Breast epithelium (tissue), 4 donors: ENCODE measurements at regions not wholly inside any gene's neighbourhood (a gene's known extent, or its start where the extent isn't known, plus 50 kb on each side); places are given as distances from the start of the nearest gene placed in this dataset.

Source experiments
- DNase-seq, 2 donors: peaks; one replicate each; pipeline ENCODE4 v3.0.0-alpha.2; 2019; ENCODE audit warnings: low spot score in 2 of 2
- H3K27ac ChIP-seq, 2 donors: fragments of 200-600 bp; sonication (generic) in 1 of 2; one replicate each; pipeline ENCODE4 v1.5.1; 2016 to 2019; ENCODE audit warnings: mild to moderate bottlenecking in 1 of 2
- H3K27me3 ChIP-seq, 2 donors: fragments of 200-600 bp; sonication (generic) in 1 of 2; one replicate each; pipeline versions ENCODE4 v1.5.1 to v1.6.0; 2017 to 2019; ENCODE audit warnings: control low read depth in 1 of 2, mild to moderate bottlenecking in 1 of 2
- H3K36me3 ChIP-seq: fragments of 200-600 bp; one replicate; pipeline ENCODE4 v1.5.1; 2019
- H3K4me1 ChIP-seq, 2 donors: fragments of 200-600 bp; sonication (generic); one replicate each; pipeline ENCODE4 v1.5.1; 2016 to 2019; ENCODE audit warnings: control low read depth in 1 of 2
- H3K4me3 ChIP-seq, 3 donors: fragments of 200-600 bp; sonication (generic); 1 replicate in 2 of 3; 2 replicates in 1 of 3; pipeline ENCODE4 v1.5.1; 2016 to 2019; ENCODE audit warnings: mild to moderate bottlenecking in 3 of 3, moderate library complexity in 2 of 3
- H3K9me3 ChIP-seq, 2 donors: fragments of 200-600 bp; sonication (generic) in 1 of 2; one replicate each; pipeline ENCODE4 v1.5.1; 2016 to 2019; ENCODE audit warnings: control low read depth in 1 of 2
- POLR2A ChIP-seq: fragments of 450-650 bp; IDR thresholded peaks from one replicate; pipeline ENCODE4 v1.6.1; 2016; ENCODE audit warnings: antibody characterized with exemption, mild to moderate bottlenecking, moderate library complexity
- POLR2AphosphoS5 ChIP-seq, 3 donors: sonication (generic); formaldehyde crosslinking; IDR thresholded peaks; one replicate each; pipeline ENCODE4 v1.6.1; 2017; ENCODE audit warnings: antibody characterized with exemption in 3 of 3
- intact Hi-C: fragments of 100-400 bp; cut with DNase I; formaldehyde crosslinking; loops from one replicate; pipeline ENCODE4 v1.15.1; 2023; ENCODE audit warnings: low total_unique reads
- TF ChIP-seq, protein P1 (sequence below), 3 donors: fragments of 450-650 bp; IDR thresholded peaks; one replicate each; pipeline ENCODE4 v1.5.1; 2016 to 2017; ENCODE audit warnings: antibody characterized with exemption in 3 of 3, mild to moderate bottlenecking in 3 of 3, moderate library complexity in 3 of 3

DNA sequence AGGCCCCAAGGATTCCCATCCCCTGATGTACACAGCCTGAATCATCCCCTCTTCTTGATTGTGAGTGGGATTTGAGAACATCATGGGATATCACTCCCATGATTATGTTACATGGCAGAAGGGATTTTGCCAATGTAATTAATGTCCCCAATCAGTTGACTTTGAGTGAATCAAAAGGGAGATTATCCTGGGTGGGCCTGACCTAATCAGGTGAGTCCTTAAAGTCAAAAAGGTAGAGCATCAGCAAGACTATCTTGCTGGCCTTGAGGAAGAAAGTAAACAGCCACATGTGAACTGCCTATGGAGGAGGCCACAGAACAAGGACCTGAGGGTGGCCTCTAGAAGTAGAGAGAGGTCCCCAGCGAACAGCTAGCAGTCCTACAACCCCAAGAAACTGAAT, 203.1 kb upstream of the ATP6AP2 start:
- Histone ChIP-seq H3K36me3 (no peaks in the 10 kb centered on the region), H3K27ac (no peak overlapping the region), H3K27me3 (peaks cover 0 to 37% of the 10 kb centered on the region in 2 donors), H3K9me3 (peaks cover 0 to 8% of the 10 kb centered on the region in 2 donors), H3K4me3 (no peak overlapping the region), H3K4me1 (no peaks in the 10 kb centered on the region)
- DNase-seq = no peak
- intact Hi-C loops = no loop called here
- TF ChIP-seq POLR2A (no peak), POLR2AphosphoS5 (IDR thresholded peaks at IDR 0.05) (no peak)
- TF ChIP-seq, protein P1, sequence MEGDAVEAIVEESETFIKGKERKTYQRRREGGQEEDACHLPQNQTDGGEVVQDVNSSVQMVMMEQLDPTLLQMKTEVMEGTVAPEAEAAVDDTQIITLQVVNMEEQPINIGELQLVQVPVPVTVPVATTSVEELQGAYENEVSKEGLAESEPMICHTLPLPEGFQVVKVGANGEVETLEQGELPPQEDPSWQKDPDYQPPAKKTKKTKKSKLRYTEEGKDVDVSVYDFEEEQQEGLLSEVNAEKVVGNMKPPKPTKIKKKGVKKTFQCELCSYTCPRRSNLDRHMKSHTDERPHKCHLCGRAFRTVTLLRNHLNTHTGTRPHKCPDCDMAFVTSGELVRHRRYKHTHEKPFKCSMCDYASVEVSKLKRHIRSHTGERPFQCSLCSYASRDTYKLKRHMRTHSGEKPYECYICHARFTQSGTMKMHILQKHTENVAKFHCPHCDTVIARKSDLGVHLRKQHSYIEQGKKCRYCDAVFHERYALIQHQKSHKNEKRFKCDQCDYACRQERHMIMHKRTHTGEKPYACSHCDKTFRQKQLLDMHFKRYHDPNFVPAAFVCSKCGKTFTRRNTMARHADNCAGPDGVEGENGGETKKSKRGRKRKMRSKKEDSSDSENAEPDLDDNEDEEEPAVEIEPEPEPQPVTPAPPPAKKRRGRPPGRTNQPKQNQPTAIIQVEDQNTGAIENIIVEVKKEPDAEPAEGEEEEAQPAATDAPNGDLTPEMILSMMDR (IDR thresholded peaks at IDR 0.05) = no peak

DNA sequence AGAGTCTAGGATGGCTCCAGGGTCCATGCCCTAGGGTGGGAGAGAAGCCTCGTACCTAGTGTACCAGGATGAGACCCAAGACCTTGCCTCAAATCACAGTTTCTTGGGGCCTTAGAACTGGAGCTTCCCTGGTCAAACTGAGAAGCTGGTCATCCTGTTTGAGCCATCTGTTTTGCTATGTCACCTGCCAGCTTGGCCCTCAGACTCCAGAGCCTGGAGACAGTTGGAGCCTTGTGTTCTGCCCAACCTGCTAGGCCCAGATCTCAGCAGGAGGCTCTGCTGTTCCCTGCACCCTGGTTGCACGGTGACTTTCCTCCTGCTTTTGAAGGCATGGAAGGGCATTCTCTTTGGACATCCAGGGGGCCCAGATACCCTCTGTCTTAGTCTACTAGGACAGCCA, 206.3 kb upstream of the ATP6AP2 start:
- Histone ChIP-seq H3K27ac (no peak overlapping the region), H3K4me3 (no peak overlapping the region), H3K27me3 (peaks cover 0 to 47% of the 10 kb centered on the region in 2 donors), H3K36me3 (no peaks in the 10 kb centered on the region), H3K4me1 (no peaks in the 10 kb centered on the region), H3K9me3 (peaks cover 0 to 8% of the 10 kb centered on the region in 2 donors)
- TF ChIP-seq POLR2A = no peak
- TF ChIP-seq, protein P1 (IDR thresholded peaks at IDR 0.05) = no peak
- TF ChIP-seq POLR2AphosphoS5 (IDR thresholded peaks at IDR 0.05) = no peak
- no peak for DNase-seq
- intact Hi-C loops = no loop called here

DNA sequence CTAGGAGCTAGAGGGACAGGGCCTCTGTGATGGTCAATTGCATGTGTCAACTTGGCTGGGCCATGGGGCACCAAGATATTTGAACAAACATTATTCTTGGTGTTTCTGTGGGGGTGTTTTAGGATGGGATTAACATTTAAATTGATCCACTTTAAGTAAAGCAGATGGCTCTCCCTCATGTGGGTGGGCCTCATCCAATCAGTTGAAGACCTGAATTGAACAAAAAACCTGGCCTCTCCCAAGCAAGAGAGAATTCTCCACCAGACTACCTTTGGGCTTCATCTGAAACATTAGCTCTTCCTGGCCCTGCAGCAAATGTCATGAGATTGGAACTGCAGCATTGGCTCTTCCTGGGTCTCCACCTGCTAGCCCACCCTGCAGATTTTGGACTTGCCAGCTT, 207.1 kb upstream of the ATP6AP2 start:
- no peak for DNase-seq
- Histone ChIP-seq H3K4me3 (no peak overlapping the region), H3K27me3 (peaks cover 0 to 51% of the 10 kb centered on the region in 2 donors), H3K27ac (no peak overlapping the region), H3K9me3 (peaks cover 0 to 8% of the 10 kb centered on the region in 2 donors), H3K4me1 (no peaks in the 10 kb centered on the region), H3K36me3 (no peaks in the 10 kb centered on the region)
- TF ChIP-seq POLR2AphosphoS5 (IDR thresholded peaks at IDR 0.05) (no peak), POLR2A (no peak)
- TF ChIP-seq, protein P1 (IDR thresholded peaks at IDR 0.05) = no peak
- intact Hi-C loops = no loop called here

DNA sequence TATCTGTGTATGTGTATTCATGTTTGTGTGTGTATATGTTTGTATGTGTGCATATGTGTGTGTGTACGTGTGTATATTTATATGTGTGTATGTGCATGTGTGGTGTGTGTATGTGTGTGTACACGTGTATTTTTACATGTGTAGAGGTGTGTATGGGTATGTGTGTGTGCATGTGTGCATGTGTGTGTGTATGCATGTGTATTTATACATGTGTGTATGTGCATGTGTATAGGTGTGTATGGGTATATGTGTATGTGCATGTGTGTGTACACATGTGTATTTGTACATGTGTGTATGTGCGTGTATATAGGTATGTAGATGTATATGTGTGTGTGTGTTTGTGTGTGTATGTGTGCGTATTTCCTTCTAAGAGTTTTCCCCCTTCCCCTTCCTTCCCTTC, 207.7 kb upstream of the ATP6AP2 start:
- Histone ChIP-seq H3K27me3 (peaks cover 0 to 56% of the 10 kb centered on the region in 2 donors), H3K36me3 (no peaks in the 10 kb centered on the region), H3K4me3 (no peak overlapping the region), H3K9me3 (peaks cover 0 to 8% of the 10 kb centered on the region in 2 donors), H3K4me1 (no peaks in the 10 kb centered on the region), H3K27ac (no peak overlapping the region)
- no peak for DNase-seq
- intact Hi-C loops = no loop called here
- TF ChIP-seq POLR2A = no peak
- TF ChIP-seq, protein P1 (IDR thresholded peaks at IDR 0.05) = no peak
- no peak for TF ChIP-seq POLR2AphosphoS5 (IDR thresholded peaks at IDR 0.05)

DNA sequence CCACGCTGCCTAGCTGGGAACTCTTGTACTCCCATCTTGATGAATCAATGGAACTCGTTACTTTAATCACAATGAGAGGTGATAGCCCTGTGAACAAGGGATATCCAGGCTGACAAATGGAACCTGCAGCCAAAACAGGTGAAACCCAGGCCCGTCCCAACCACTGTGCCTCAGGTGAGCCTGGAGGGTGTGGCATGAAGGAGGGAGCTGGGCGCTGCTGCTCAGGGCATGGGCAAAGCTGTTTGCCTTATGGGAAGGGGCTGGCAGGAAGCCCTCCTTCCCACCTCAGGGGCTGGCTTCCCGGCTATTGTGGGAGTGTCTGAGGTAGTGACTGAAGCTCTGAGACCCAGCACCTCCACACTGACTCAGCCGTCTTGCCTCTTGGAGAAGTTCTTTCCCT, 209.4 kb upstream of the ATP6AP2 start:
- H3K36me3 ChIP-seq = no peaks in the 10 kb centered on the region
- peaks cover 0 to 55% of the 10 kb centered on the region in 2 donors for H3K27me3 ChIP-seq
- H3K4me3 ChIP-seq = no peak overlapping the region
- H3K27ac ChIP-seq = no peak overlapping the region
- DNase-seq = no peak
- intact Hi-C loops = no loop called here
- H3K4me1 ChIP-seq = no peaks in the 10 kb centered on the region
- H3K9me3 ChIP-seq = no peaks in the 10 kb centered on the region
- no peak for TF ChIP-seq POLR2A

DNA sequence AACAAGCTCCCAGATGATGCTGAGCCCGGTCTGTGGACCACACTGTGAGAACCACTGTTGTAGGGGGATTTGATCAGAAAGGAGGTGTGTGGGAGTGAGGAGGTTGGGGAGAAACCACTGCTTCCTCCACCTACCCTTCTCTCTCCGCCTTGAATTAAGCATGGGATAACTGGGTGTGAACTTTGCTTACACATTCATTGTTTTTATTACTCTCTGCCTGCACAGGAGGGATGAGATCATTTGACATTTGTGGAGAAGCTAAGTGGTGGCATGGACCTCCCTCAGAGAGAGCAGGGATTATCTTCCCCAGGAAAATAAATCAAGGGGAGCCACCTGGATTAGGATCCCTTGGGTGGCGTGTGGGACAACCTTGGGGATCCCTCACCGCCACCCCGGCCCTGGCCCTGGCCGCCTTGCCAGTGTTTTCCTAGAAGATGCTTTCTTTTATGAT, 212.1 kb upstream of the ATP6AP2 start:
- H3K9me3 ChIP-seq = peaks cover 0 to 13% of the 10 kb centered on the region in 2 donors
- no peaks in the 10 kb centered on the region for H3K36me3 ChIP-seq
- TF ChIP-seq POLR2A (no peak), POLR2AphosphoS5 (IDR thresholded peaks at IDR 0.05) (no peak)
- TF ChIP-seq, protein P1 (IDR thresholded peaks at IDR 0.05) = no peak
- no peaks in the 10 kb centered on the region for H3K4me1 ChIP-seq
- intact Hi-C loops = no loop called here
- no peak for DNase-seq
- H3K4me3 ChIP-seq = no peak overlapping the region
- no peak overlapping the region for H3K27ac ChIP-seq
- H3K27me3 ChIP-seq = peaks cover 0 to 62% of the 10 kb centered on the region in 2 donors
